GM12872 (cell line): ENCODE measurements at regions not wholly inside any gene's neighbourhood (a gene's known extent, or its start where the extent isn't known, plus 50 kb on each side); places are given as distances from the start of the nearest gene placed in this dataset.

Experiments used
- TF ChIP-seq, protein P1 (sequence below): IDR thresholded peaks from 3 replicates; pipeline ENCODE4 v1.5.1; 2011; ENCODE audit warnings: low read depth, mild to moderate bottlenecking, low read length, moderate library complexity; ENCODE audit not compliant: insufficient read depth

GRCh38 chr14:26380637-26381036 is 217.2 kb downstream of the NOVA1 start:
- TF ChIP-seq, protein P1, sequence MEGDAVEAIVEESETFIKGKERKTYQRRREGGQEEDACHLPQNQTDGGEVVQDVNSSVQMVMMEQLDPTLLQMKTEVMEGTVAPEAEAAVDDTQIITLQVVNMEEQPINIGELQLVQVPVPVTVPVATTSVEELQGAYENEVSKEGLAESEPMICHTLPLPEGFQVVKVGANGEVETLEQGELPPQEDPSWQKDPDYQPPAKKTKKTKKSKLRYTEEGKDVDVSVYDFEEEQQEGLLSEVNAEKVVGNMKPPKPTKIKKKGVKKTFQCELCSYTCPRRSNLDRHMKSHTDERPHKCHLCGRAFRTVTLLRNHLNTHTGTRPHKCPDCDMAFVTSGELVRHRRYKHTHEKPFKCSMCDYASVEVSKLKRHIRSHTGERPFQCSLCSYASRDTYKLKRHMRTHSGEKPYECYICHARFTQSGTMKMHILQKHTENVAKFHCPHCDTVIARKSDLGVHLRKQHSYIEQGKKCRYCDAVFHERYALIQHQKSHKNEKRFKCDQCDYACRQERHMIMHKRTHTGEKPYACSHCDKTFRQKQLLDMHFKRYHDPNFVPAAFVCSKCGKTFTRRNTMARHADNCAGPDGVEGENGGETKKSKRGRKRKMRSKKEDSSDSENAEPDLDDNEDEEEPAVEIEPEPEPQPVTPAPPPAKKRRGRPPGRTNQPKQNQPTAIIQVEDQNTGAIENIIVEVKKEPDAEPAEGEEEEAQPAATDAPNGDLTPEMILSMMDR, result no peak

DNA sequence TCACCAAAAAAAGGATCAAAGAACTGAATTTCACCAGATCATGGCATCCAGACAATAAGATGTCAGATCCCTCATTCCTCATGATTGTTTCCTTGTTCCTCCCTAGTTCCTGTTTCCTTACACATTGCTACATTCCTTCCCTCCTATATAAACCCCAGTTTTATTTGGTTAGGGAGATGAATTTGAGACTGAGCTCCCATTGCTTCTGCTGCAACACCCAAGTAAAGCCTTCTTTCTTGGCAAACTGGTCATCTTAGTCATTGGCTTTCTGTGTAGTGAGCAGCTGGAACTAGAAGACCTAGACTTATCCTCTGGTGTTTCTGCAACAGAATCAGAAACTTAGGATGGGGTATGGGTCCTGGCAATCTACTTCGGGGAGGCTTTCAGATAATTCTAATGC is 217.9 kb downstream of the NOVA1 start:
- TF ChIP-seq, protein P1, result no peak

- TF ChIP-seq, protein P1, result no peak
Observed at GRCh38 chr14:26377150-26377549, 220.7 kb downstream of the NOVA1 start.

GRCh38 chr14:26370115-26370514 is 227.7 kb downstream of the NOVA1 start:
- TF ChIP-seq, protein P1, result no peak

DNA sequence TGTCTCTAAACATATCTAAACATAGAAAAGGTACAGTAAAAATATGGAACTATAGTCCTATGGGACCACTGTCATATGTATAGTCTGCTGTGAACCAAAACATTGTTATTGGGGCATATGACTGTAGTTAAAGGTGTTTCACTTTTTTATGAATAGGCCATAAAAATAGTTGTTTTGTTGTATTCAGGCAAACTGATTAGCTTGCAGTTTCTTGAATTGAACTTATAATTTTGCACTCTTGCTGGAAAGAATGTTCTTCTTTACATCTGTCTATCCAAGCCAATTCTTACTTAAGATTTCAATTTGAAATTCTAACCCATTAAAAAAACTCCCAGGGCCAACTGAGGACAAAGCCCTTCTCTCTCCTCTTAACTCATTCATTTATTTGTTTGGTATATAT is 234.1 kb downstream of the NOVA1 start:
- TF ChIP-seq, protein P1, result no peak

- TF ChIP-seq, protein P1, result no peak
Observed at GRCh38 chr14:26344596-26344995, 253.2 kb downstream of the NOVA1 start.

GRCh38 chr14:26339381-26339780 is 258.5 kb downstream of the NOVA1 start:
- TF ChIP-seq, protein P1, result no peak

GRCh38 chr14:26338231-26338630 is 259.6 kb downstream of the NOVA1 start:
- TF ChIP-seq, protein P1, result no peak
